K562 (cell line): ENCODE measurements at regions not wholly inside any gene's neighbourhood (a gene's known extent, or its start where the extent isn't known, plus 50 kb on each side); places are given as distances from the start of the nearest gene placed in this dataset.

ENCODE experiments used
- CREBBP ChIP-seq: IDR thresholded peaks from one replicate; pipeline ENCODE4 v1.6.1; 2012; ENCODE audit warnings: low read depth, mild to moderate bottlenecking, control low read depth, inconsistent platforms, low read length
- HDAC8 ChIP-seq: fragments of 450-650 bp; IDR thresholded peaks from 2 replicates; pipeline ENCODE4 v1.6.1; 2016; ENCODE audit warnings: mild to moderate bottlenecking, missing genetic modification characterization, moderate library complexity, missing compliant biosample characterization
- HLTF ChIP-seq: fragments of 450-650 bp; IDR thresholded peaks from 2 replicates; pipeline ENCODE4 v1.6.1; 2016
- MXI1 ChIP-seq: IDR thresholded peaks from 2 replicates; pipeline ENCODE4 v1.6.1; 2011; ENCODE audit warnings: low read depth, mild to moderate bottlenecking, improper control_type of control experiment, low read length
- TF ChIP-seq, protein P1 (sequence below): fragments of 450-650 bp; IDR thresholded peaks from 2 replicates; pipeline ENCODE4 v1.6.1; 2016; ENCODE audit warnings: mild to moderate bottlenecking, moderate library complexity
- TF ChIP-seq, protein P2 (sequence below), 2 experiments: fragments of 450-650 bp; IDR thresholded peaks; 2 replicates each; pipeline ENCODE4 v1.6.1; 2016; ENCODE audit warnings: mild to moderate bottlenecking in 2 of 2, borderline replicate concordance in 1 of 2, low read depth in 1 of 2, moderate library complexity in 1 of 2

DNA sequence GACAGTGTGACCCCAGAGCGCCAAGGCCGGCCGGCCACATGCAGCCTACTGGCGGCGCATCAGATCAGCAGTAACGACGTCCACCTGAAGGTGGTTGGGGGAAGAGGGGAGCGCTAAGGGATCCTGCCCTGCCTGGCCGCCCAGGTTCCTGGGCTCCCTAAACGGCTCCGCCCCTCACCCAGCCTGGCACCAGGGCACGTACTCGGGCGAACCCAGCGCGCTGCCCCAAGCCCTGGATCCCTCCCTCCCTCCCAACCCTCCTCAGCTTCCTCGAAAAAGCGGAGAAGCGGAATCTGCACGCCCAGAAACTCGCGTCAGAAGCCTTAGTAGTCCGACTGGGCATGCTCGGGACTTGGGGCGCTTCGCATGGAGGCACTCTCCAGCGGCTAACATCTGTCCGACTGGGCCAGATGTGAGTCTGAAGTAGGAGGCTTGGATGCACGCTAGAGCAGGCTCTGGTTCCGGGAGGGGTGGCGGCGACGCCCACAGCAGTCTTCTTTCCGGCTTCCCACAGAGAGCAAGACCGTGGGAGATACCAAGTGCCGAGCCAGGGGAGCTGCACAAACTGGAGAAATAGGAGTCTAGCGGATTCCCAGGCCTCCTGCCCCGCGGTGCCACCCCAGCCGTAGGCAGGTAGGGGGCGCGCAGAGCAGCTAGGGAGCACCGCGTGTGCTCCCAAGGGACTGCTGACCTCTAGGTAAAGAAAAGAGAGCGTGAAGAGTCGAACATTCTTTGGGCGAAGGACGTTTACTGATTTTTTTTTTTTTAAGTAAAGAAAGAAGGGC lies 114.3 kb upstream of the TEX13C start (continued):
- TF ChIP-seq, protein P1, sequence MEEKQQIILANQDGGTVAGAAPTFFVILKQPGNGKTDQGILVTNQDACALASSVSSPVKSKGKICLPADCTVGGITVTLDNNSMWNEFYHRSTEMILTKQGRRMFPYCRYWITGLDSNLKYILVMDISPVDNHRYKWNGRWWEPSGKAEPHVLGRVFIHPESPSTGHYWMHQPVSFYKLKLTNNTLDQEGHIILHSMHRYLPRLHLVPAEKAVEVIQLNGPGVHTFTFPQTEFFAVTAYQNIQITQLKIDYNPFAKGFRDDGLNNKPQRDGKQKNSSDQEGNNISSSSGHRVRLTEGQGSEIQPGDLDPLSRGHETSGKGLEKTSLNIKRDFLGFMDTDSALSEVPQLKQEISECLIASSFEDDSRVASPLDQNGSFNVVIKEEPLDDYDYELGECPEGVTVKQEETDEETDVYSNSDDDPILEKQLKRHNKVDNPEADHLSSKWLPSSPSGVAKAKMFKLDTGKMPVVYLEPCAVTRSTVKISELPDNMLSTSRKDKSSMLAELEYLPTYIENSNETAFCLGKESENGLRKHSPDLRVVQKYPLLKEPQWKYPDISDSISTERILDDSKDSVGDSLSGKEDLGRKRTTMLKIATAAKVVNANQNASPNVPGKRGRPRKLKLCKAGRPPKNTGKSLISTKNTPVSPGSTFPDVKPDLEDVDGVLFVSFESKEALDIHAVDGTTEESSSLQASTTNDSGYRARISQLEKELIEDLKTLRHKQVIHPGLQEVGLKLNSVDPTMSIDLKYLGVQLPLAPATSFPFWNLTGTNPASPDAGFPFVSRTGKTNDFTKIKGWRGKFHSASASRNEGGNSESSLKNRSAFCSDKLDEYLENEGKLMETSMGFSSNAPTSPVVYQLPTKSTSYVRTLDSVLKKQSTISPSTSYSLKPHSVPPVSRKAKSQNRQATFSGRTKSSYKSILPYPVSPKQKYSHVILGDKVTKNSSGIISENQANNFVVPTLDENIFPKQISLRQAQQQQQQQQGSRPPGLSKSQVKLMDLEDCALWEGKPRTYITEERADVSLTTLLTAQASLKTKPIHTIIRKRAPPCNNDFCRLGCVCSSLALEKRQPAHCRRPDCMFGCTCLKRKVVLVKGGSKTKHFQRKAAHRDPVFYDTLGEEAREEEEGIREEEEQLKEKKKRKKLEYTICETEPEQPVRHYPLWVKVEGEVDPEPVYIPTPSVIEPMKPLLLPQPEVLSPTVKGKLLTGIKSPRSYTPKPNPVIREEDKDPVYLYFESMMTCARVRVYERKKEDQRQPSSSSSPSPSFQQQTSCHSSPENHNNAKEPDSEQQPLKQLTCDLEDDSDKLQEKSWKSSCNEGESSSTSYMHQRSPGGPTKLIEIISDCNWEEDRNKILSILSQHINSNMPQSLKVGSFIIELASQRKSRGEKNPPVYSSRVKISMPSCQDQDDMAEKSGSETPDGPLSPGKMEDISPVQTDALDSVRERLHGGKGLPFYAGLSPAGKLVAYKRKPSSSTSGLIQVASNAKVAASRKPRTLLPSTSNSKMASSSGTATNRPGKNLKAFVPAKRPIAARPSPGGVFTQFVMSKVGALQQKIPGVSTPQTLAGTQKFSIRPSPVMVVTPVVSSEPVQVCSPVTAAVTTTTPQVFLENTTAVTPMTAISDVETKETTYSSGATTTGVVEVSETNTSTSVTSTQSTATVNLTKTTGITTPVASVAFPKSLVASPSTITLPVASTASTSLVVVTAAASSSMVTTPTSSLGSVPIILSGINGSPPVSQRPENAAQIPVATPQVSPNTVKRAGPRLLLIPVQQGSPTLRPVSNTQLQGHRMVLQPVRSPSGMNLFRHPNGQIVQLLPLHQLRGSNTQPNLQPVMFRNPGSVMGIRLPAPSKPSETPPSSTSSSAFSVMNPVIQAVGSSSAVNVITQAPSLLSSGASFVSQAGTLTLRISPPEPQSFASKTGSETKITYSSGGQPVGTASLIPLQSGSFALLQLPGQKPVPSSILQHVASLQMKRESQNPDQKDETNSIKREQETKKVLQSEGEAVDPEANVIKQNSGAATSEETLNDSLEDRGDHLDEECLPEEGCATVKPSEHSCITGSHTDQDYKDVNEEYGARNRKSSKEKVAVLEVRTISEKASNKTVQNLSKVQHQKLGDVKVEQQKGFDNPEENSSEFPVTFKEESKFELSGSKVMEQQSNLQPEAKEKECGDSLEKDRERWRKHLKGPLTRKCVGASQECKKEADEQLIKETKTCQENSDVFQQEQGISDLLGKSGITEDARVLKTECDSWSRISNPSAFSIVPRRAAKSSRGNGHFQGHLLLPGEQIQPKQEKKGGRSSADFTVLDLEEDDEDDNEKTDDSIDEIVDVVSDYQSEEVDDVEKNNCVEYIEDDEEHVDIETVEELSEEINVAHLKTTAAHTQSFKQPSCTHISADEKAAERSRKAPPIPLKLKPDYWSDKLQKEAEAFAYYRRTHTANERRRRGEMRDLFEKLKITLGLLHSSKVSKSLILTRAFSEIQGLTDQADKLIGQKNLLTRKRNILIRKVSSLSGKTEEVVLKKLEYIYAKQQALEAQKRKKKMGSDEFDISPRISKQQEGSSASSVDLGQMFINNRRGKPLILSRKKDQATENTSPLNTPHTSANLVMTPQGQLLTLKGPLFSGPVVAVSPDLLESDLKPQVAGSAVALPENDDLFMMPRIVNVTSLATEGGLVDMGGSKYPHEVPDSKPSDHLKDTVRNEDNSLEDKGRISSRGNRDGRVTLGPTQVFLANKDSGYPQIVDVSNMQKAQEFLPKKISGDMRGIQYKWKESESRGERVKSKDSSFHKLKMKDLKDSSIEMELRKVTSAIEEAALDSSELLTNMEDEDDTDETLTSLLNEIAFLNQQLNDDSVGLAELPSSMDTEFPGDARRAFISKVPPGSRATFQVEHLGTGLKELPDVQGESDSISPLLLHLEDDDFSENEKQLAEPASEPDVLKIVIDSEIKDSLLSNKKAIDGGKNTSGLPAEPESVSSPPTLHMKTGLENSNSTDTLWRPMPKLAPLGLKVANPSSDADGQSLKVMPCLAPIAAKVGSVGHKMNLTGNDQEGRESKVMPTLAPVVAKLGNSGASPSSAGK: peak; percentile 57; the same call in 1 of the 2 replicates
- TF ChIP-seq HDAC8 (tag) (no peak), HLTF (no peak), CREBBP (no peak), MXI1 (no peak)
- TF ChIP-seq, protein P2, sequence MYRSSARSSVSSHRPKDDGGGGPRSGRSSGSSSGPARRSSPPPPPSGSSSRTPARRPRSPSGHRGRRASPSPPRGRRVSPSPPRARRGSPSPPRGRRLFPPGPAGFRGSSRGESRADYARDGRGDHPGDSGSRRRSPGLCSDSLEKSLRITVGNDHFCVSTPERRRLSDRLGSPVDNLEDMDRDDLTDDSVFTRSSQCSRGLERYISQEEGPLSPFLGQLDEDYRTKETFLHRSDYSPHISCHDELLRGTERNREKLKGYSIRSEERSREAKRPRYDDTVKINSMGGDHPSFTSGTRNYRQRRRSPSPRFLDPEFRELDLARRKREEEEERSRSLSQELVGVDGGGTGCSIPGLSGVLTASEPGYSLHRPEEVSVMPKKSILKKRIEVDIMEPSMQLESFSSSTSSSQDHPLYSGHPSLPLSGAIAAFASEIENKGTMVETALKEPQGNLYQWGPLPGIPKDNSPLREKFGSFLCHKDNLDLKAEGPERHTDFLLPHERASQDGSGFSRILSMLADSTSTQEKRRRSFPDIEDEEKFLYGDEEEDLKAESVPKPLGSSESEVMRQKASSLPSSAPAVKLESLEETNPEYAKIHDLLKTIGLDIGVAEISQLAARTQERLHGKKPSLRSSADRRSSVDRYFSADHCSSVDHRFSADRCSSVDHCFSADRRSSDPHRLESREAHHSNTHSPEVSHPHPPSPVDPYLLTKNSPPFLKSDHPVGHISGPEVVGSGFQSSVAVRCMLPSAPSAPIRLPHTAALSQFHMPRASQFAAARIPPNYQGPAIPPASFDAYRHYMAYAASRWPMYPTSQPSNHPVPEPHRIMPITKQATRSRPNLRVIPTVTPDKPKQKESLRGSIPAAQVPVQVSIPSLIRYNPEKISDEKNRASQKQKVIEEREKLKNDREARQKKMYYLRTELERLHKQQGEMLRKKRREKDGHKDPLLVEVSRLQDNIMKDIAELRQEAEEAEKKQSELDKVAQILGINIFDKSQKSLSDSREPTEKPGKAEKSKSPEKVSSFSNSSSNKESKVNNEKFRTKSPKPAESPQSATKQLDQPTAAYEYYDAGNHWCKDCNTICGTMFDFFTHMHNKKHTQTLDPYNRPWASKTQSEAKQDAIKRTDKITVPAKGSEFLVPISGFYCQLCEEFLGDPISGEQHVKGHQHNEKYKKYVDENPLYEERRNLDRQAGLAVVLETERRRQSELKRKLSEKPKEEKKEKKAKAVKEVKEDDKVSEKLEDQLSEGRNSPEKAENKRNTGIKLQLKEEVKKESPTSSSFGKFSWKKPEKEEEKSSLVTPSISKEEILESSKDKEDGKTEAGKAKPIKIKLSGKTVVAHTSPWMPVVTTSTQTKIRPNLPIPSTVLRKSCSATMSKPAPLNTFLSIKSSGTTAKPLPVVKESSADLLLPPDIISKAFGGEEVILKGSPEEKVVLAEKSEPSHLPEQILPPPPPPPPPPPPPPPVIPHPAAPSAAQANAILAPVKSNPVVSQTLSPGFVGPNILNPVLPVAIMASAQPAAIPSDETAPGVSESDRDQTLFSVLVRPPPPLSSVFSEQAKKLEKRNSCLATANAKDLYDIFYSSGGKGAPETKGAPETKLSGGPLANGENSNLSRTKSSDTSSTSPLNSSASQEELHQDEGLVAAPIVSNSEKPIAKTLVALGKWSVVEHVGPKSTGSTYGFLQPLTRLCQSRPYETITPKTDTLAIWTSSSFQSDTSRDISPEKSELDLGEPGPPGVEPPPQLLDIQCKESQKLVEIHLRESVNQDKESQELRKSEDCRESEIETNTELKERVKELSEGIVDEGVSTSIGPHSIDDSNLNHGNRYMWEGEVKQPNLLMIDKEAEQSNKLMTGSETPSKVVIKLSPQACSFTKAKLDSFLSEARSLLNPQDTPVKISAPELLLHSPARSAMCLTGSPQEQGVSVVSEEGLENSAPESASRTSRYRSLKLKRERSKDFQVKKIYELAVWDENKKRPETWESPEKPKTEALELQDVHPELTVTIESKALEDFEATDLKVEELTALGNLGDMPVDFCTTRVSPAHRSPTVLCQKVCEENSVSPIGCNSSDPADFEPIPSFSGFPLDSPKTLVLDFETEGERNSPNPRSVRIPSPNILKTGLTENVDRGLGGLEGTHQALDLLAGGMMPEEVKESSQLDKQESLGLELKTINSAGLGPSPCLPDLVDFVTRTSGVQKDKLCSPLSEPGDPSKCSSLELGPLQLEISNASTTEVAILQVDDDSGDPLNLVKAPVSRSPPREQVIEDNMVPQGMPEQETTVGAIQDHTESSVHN (IDR thresholded peaks at IDR 0.05; ENCODE audit: borderline replicate concordance in 1 of 2, low read depth in 1 of 2): no peak
